ENCODE measurements at regions not wholly inside any gene's neighbourhood (a gene's known extent, or its start where the extent isn't known, plus 50 kb on each side); places are given as distances from the start of the nearest gene placed in this dataset.
A peak's percentile ranks its signal among the peaks of the same experiment; 100 is the strongest.
"Not testable (repeated sequence)": the region's sequence is repeated elsewhere in the genome, so short reads cannot be mapped to it uniquely, and the experiment has no call there.

- in situ Hi-C loops (cut with HindIII; ENCODE audit: low pct_unique_long_range_greater_than_20kb, low sequenced_read_pairs): no loop called here
- DNase-seq (ENCODE audit: low read depth): no peak
These were observed 148.4 kb upstream of the RAB6C start for GRCh38 chr2:129831018-129831417.

GRCh38 chr2:129833465-129833864 is 146.0 kb upstream of the RAB6C start:
- in situ Hi-C loops (cut with HindIII; ENCODE audit: low pct_unique_long_range_greater_than_20kb, low sequenced_read_pairs); DNase-seq (ENCODE audit: low read depth): not testable (repeated sequence)

GRCh38 chr2:129847043-129847442 is 132.4 kb upstream of the RAB6C start:
- in situ Hi-C loops (cut with HindIII; ENCODE audit: low pct_unique_long_range_greater_than_20kb, low sequenced_read_pairs): no loop called here
- DNase-seq (ENCODE audit: low read depth): no peak

- DNase-seq (ENCODE audit: low read depth): peak; percentile 35
- in situ Hi-C loops (cut with HindIII; ENCODE audit: low pct_unique_long_range_greater_than_20kb, low sequenced_read_pairs): no loop called here
These were observed 129.8 kb upstream of the RAB6C start for GRCh38 chr2:129849559-129850160.

- in situ Hi-C loops (cut with HindIII; ENCODE audit: low pct_unique_long_range_greater_than_20kb, low sequenced_read_pairs): no loop called here
- DNase-seq (ENCODE audit: low read depth): no peak
These were observed 122.3 kb upstream of the RAB6C start for GRCh38 chr2:129857200-129857599.

- DNase-seq (ENCODE audit: low read depth): no peak
- in situ Hi-C loops (cut with HindIII; ENCODE audit: low pct_unique_long_range_greater_than_20kb, low sequenced_read_pairs): no loop called here
These were observed 120.3 kb upstream of the RAB6C start for GRCh38 chr2:129859175-129859574.

GRCh38 chr2:129860088-129860487 is 119.4 kb upstream of the RAB6C start:
- DNase-seq (ENCODE audit: low read depth): no peak
- in situ Hi-C loops (cut with HindIII; ENCODE audit: low pct_unique_long_range_greater_than_20kb, low sequenced_read_pairs): no loop called here

GRCh38 chr2:129861666-129862288 is 117.7 kb upstream of the RAB6C start:
- in situ Hi-C loops (cut with HindIII; ENCODE audit: low pct_unique_long_range_greater_than_20kb, low sequenced_read_pairs): no loop called here
- DNase-seq (ENCODE audit: low read depth): no peak

GRCh38 chr2:129862668-129863067 is 116.8 kb upstream of the RAB6C start:
- no peak for DNase-seq (ENCODE audit: low read depth)
- in situ Hi-C loops (cut with HindIII; ENCODE audit: low pct_unique_long_range_greater_than_20kb, low sequenced_read_pairs): no loop called here

GRCh38 chr2:129863350-129863749 is 116.1 kb upstream of the RAB6C start:
- in situ Hi-C loops (cut with HindIII; ENCODE audit: low pct_unique_long_range_greater_than_20kb, low sequenced_read_pairs): no loop called here

GRCh38 chr2:129864719-129865118 is 114.7 kb upstream of the RAB6C start:
- no peak for DNase-seq (ENCODE audit: low read depth)
- in situ Hi-C loops (cut with HindIII; ENCODE audit: low pct_unique_long_range_greater_than_20kb, low sequenced_read_pairs): no loop called here

More at GRCh38 chr2:129863350-129863749, 116.1 kb upstream of the RAB6C start:
- no peak for DNase-seq (ENCODE audit: low read depth)

- no peak for DNase-seq (ENCODE audit: low read depth)
- in situ Hi-C loops (cut with HindIII; ENCODE audit: low pct_unique_long_range_greater_than_20kb, low sequenced_read_pairs): no loop called here
These were observed 113.5 kb upstream of the RAB6C start for GRCh38 chr2:129865976-129866375.

- DNase-seq (ENCODE audit: low read depth): no peak
- in situ Hi-C loops (cut with HindIII; ENCODE audit: low pct_unique_long_range_greater_than_20kb, low sequenced_read_pairs): no loop called here
These were observed 113.1 kb upstream of the RAB6C start for GRCh38 chr2:129866391-129866790.

GRCh38 chr2:129868151-129868550 is 111.3 kb upstream of the RAB6C start:
- in situ Hi-C loops (cut with HindIII; ENCODE audit: low pct_unique_long_range_greater_than_20kb, low sequenced_read_pairs): no loop called here
- no peak for DNase-seq (ENCODE audit: low read depth)

- in situ Hi-C loops (cut with HindIII; ENCODE audit: low pct_unique_long_range_greater_than_20kb, low sequenced_read_pairs): no loop called here
- DNase-seq (ENCODE audit: low read depth): no peak
These were observed 108.7 kb upstream of the RAB6C start for GRCh38 chr2:129870685-129871241.

GRCh38 chr2:129872446-129872845 is 107.0 kb upstream of the RAB6C start:
- DNase-seq (ENCODE audit: low read depth): no peak
- in situ Hi-C loops (cut with HindIII; ENCODE audit: low pct_unique_long_range_greater_than_20kb, low sequenced_read_pairs): no loop called here

- no peak for DNase-seq (ENCODE audit: low read depth)
- in situ Hi-C loops (cut with HindIII; ENCODE audit: low pct_unique_long_range_greater_than_20kb, low sequenced_read_pairs): no loop called here
These were observed 102.9 kb upstream of the RAB6C start for GRCh38 chr2:129876541-129876940.

GRCh38 chr2:129877289-129877741 is 102.2 kb upstream of the RAB6C start:
- DNase-seq (ENCODE audit: low read depth): peak; percentile 76
- in situ Hi-C loops (cut with HindIII; ENCODE audit: low pct_unique_long_range_greater_than_20kb, low sequenced_read_pairs): no loop called here

- DNase-seq (ENCODE audit: low read depth): peak; percentile 23
- in situ Hi-C loops (cut with HindIII; ENCODE audit: low pct_unique_long_range_greater_than_20kb, low sequenced_read_pairs): no loop called here
These were observed 101.4 kb upstream of the RAB6C start for GRCh38 chr2:129877795-129878775.

Measured in Caki2 (cell line).